SU-DHL-6 (cell line): ENCODE measurements at regions not wholly inside any gene's neighbourhood (a gene's known extent, or its start where the extent isn't known, plus 50 kb on each side); places are given as distances from the start of the nearest gene placed in this dataset.

Source experiments
- H2AFZ ChIP-seq: fragments of 200-600 bp; sonication (generic); 2 replicates; pipeline ENCODE4 v1.6.1; 2014; ENCODE audit warnings: low read depth, mild to moderate bottlenecking, moderate library complexity, mixed read lengths, antibody characterized with exemption, low read length; ENCODE audit not compliant: severe bottlenecking
- H3F3A ChIP-seq: fragments of 200-600 bp; shearing (Covaris generic); 2 replicates; pipeline ENCODE4 v1.6.0; 2016; ENCODE audit warnings: antibody characterized with exemption, mild to moderate bottlenecking; ENCODE audit not compliant: insufficient read depth
- H3K27ac ChIP-seq: fragments of 200-600 bp; sonication (generic); 2 replicates; pipeline ENCODE4 v1.5.1; 2016; ENCODE audit warnings: low read depth, mild to moderate bottlenecking, low read length, moderate library complexity, mixed read lengths
- H3K27me3 ChIP-seq: fragments of 200-600 bp; sonication (generic), shearing (Covaris generic); 2 replicates; pipeline ENCODE4 v1.6.0; 2014; ENCODE audit warnings: mild to moderate bottlenecking, low read length
- H3K36me3 ChIP-seq: fragments of 200-600 bp; sonication (generic); 2 replicates; pipeline ENCODE4 v1.6.1; 2014; ENCODE audit warnings: mild to moderate bottlenecking, low read length, mixed read lengths
- H3K4me2 ChIP-seq: fragments of 300-600, 200-600 bp; shearing (Covaris generic), sonication (generic); 2 replicates; pipeline ENCODE4 v1.6.0; 2014; ENCODE audit warnings: low read length, low read depth, mild to moderate bottlenecking; ENCODE audit not compliant: poor library complexity, severe bottlenecking
- H3K4me3 ChIP-seq: fragments of 200-600 bp; sonication (generic); 2 replicates; pipeline ENCODE4 v1.5.1; 2014; ENCODE audit warnings: antibody characterized with exemption, low read length, mild to moderate bottlenecking, mixed read lengths; ENCODE audit not compliant: insufficient read depth, poor library complexity, severe bottlenecking
- H3K79me2 ChIP-seq: fragments of 200-600 bp; sonication (generic); 2 replicates; pipeline ENCODE4 v1.6.1; 2014; ENCODE audit warnings: mild to moderate bottlenecking, low read length, moderate library complexity; ENCODE audit not compliant: insufficient read depth
- H3K9ac ChIP-seq: fragments of 200-600 bp; sonication (generic); 2 replicates; pipeline ENCODE4 v1.7.0; 2014; ENCODE audit warnings: mild to moderate bottlenecking, low read length
- H3K9me2 ChIP-seq: fragments of 200-600 bp; sonication (generic); replicated peaks from 2 replicates; pipeline ENCODE4 v1.6.1; 2014; ENCODE audit warnings: low read length; ENCODE audit not compliant: insufficient read depth
- H3K9me3 ChIP-seq: fragments of 200-600 bp; sonication (generic); 2 replicates; pipeline ENCODE4 v1.6.1; 2014; ENCODE audit warnings: low read length, mixed read lengths; ENCODE audit not compliant: insufficient read depth
- H4K20me1 ChIP-seq: fragments of 200-600 bp; sonication (generic); 2 replicates; pipeline ENCODE4 v1.6.1; 2014; ENCODE audit warnings: low read depth, mild to moderate bottlenecking, antibody characterized with exemption, low read length, moderate library complexity, mixed read lengths
- CTCF ChIP-seq: fragments of 200-600 bp; sonication (generic); IDR thresholded peaks from one replicate; pipeline ENCODE4 v1.5.1; 2017; ENCODE audit warnings: antibody characterized with exemption, mild to moderate bottlenecking, low read length, moderate library complexity; ENCODE audit not compliant: insufficient read depth, poor library complexity, severe bottlenecking
- EZH2phosphoT487 ChIP-seq: fragments of 200-600 bp; sonication (generic), shearing (Covaris generic); conservative IDR thresholded peaks from 2 replicates; pipeline ENCODE4 v1.6.1; 2018; ENCODE audit warnings: mild to moderate bottlenecking, antibody characterized with exemption, low read length, moderate library complexity, mixed read lengths

GRCh38 chr1:24992124-24992760, 62.2 kb upstream of the RUNX3 start:
- Histone ChIP-seq H3K79me2 (no peaks in the 10 kb centered on the region), H3K9me2 (no peaks in the 10 kb centered on the region), H3K27me3 (no peaks in the 10 kb centered on the region), H3K36me3 (no peaks in the 10 kb centered on the region), H3K9ac (no peak overlapping the region), H3F3A (no peaks in the 10 kb centered on the region), H3K4me3 (no peak overlapping the region), H3K4me2 (no peak overlapping the region), H2AFZ (no peak overlapping the region), H4K20me1 (no peaks in the 10 kb centered on the region), H3K9me3 (no peaks in the 10 kb centered on the region), H3K27ac (no peak overlapping the region)
- TF ChIP-seq CTCF (no peak), EZH2phosphoT487 (no peak)

GRCh38 chr1:24991697-24992096, 61.6 kb upstream of the RUNX3 start:
- no peaks in the 10 kb centered on the region for H3K79me2 ChIP-seq
- H2AFZ ChIP-seq: no peak overlapping the region
- H3K9me2 ChIP-seq: no peaks in the 10 kb centered on the region
- no peak overlapping the region for H3K4me3 ChIP-seq
- no peaks in the 10 kb centered on the region for H3K9me3 ChIP-seq
- no peaks in the 10 kb centered on the region for H3K27me3 ChIP-seq
- H3K9ac ChIP-seq: no peak overlapping the region
- H4K20me1 ChIP-seq: no peaks in the 10 kb centered on the region
- no peak overlapping the region for H3K4me2 ChIP-seq
- no peaks in the 10 kb centered on the region for H3K36me3 ChIP-seq
- no peaks in the 10 kb centered on the region for H3F3A ChIP-seq
- TF ChIP-seq CTCF (no peak), EZH2phosphoT487 (no peak)
- H3K27ac ChIP-seq: no peak overlapping the region

GRCh38 chr1:24990779-24991641, 60.9 kb upstream of the RUNX3 start:
- no peak for TF ChIP-seq CTCF
- no peak for TF ChIP-seq EZH2phosphoT487

More at GRCh38 chr1:24990779-24991641, 60.9 kb upstream of the RUNX3 start:
- Histone ChIP-seq H3K36me3 (no peaks in the 10 kb centered on the region), H3K4me2 (no peak overlapping the region), H3K4me3 (no peak overlapping the region), H3K9me2 (no peaks in the 10 kb centered on the region), H3K9ac (no peak overlapping the region), H3K27ac (no peak overlapping the region), H3K9me3 (no peaks in the 10 kb centered on the region), H3K27me3 (no peaks in the 10 kb centered on the region), H2AFZ (no peak overlapping the region), H3F3A (no peaks in the 10 kb centered on the region), H3K79me2 (no peaks in the 10 kb centered on the region), H4K20me1 (no peaks in the 10 kb centered on the region)
